GM20431 (cell line): ENCODE measurements at regions not wholly inside any gene's neighbourhood (a gene's known extent, or its start where the extent isn't known, plus 50 kb on each side); places are given as distances from the start of the nearest gene placed in this dataset.
"Not testable (repeated sequence)": the region's sequence is repeated elsewhere in the genome, so short reads cannot be mapped to it uniquely, and the experiment has no call there.

Experiments
- in situ Hi-C: fragments of 300-500 bp; cut with MseI, MboI; formaldehyde crosslinking; loops from one replicate; pipeline ENCODE4 v1.15.0; 2020; ENCODE audit warnings: low sequenced_read_pairs; ENCODE audit not compliant: unreplicated experiment

DNA sequence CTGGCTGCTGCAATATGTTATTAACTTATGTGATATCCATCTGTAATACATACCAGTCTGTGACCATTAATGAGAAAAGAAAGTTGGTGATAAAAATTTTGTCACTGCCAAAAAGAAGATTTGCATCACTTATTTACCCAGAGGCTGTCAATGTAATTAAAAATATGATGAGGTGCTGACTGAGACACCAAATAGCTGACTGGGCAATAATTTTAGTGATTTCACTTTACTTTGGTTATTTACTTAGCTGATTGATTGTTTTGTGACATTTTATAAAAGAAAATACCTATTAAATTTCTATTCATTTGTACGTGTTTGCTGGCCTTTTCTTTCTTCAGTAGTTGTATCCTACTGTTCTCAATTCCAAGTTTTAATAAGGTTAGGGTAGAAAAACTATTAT is 139.2 kb downstream of the HLX start:
- in situ Hi-C loops: no loop called here

DNA sequence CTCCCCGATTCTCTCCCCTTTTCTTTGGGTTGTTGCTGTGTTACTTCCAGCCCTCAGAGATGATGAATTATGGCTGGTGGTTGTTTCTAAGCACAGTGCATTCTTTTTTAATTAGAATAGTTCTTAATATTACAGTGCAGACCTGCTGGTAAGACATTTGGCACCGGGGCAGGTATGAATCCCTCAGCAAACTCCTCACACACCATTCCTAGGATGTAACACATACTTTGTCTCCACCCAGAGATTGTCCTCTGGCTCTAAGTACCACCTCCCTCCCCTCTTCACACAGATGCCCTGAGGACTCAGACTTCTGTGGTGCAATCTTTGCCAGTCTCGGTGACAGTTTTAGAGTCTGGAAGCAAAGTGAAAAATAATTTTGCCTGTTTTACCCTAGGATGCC is 143.1 kb downstream of the HLX start:
- in situ Hi-C loops: no loop called here

DNA sequence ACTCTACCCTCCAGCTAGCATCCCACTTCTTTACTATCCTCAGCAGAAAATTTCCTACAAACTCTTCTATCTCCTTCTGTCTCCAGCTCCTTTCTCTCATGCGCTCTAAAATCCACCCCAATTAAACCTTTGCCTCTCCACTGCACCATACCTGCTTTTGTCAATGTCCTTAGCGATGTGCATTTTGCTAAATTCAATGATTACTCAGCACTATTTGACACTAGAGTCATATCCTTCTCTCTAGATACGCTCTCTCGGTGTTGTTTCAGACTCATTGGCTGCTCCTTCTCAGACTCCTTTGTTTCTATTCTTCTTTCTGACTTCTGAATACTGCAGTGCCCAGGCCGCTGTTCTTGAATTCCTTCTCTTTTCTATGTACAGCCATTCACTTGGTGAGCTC is 144.2 kb downstream of the HLX start:
- in situ Hi-C loops: no loop called here

DNA sequence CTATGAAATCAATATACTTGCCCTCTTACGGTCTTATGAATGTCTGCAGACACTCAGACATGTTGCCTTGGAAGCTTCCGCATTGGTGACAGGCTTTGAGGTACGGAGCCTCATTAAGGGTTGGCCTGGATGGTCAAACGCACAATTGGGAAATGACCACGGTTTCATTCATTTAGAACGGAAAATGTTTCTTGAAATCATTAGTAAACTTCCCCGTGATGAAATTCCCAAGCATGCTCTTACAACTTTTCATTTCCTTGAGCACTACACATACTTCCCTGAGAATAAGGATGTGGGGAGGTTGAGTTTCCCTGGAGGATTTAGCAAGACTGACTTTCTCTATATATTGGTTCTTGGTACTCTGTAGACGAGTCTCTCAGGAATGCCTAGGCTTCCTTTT is 146.3 kb downstream of the HLX start:
- in situ Hi-C loops: no loop called here

GRCh38 chr1:221025956-221026355 is 146.7 kb downstream of the HLX start:
- in situ Hi-C loops: no loop called here

DNA sequence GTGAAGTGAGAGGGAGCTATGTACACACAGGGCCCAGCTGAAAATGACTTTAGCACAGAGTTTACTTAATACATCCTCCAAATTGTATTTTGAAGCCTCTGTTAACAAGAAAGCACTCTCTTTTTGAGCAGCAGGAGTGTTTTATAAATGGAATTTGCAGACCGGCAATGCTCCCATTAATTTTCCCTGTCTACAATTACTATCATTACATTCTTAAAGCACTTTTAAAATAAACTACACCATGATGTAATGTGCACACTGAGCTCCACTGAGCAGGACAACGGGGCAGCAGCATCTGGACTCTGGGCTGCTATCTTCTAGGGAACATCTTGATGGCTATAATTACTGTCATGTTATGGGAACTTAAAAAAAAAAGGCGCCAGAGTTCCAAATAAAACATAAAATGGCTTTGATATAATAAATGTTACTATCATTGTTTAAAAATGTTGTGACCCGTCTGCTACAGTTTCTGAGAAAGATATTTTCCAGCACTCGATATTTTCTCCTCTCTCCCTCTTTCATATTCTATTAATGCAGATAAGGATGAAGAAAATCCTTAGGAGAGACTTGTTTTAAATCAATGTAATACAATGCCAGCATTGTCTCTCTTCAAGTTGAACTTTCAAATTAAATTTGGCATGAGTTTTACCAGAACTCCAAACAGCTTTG is 150.9 kb downstream of the HLX start:
- in situ Hi-C loops: no loop called here

- in situ Hi-C loops: no loop called here
Observed at GRCh38 chr1:221030990-221031389, 151.7 kb downstream of the HLX start.

GRCh38 chr1:221031458-221032203 is 152.4 kb downstream of the HLX start:
- in situ Hi-C loops: no loop called here

DNA sequence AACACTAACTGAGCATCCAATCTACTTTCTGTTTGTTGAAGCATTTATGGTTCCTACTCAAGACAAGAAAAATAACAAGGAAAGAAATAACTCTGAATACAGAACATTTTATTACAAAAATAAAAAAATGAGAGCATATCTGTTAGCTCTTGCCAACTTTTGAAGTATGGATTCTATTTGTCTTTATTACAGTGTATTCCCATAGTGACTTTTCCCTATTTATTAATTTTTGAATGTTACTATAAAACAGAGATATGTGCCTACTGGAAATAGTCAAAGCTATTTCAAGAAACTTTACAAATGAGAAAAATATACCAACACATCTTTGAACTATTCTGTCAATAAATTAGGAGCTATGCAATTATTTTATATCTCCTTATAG is 153.0 kb downstream of the HLX start:
- in situ Hi-C loops: no loop called here

DNA sequence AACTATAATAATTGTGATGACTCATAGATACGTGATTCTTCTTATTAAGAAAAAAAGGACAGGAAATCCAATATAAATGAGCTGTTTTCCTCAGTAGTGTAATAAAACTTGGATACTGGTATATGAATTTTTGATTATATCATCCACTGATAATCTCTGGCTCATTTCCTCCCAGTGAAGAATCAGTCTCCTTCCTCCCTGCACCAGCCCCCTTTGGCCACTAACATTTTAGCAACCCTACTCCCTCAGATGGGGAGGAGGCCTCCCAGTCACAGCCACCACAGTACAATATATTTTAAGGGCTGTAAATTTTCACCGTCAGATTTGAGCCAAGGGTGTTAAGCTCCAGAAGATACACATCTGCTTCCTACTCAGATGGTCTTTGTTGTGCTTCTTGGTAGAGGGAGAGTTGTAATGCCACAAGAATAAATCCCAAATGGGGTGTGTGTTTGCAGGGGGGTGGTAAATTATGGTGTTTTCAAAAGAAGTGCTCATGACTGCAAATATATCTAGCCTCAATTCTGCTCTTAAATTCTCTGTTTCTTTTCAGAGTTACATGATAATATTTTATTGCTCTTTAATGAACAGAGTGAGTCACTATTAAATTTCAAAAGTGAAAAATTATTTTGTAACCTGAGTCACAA is 153.5 kb downstream of the HLX start:
- in situ Hi-C loops: no loop called here

GRCh38 chr1:221035662-221036153 is 156.5 kb downstream of the HLX start:
- in situ Hi-C loops: no loop called here

- in situ Hi-C loops: no loop called here
Observed at GRCh38 chr1:221039616-221040015, 160.4 kb downstream of the HLX start.

DNA sequence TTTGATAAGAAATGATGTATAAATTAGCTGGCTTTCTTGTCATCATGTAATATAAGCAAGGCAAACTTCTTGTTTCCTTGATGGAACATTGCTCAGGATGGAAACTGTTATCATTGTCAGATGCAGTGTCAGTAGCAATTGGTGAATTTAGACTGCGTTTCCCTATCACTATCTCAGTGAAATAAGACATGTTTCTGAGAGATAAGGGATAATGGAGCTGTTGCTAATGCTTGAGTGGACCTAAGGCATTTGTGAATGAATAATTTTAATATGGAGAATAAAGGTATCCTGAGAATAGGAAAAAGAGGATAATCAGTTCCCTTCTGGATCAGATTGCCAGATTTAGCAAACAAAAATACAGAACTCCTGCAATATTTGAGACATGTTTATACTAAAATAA is 160.9 kb downstream of the HLX start:
- in situ Hi-C loops: no loop called here

DNA sequence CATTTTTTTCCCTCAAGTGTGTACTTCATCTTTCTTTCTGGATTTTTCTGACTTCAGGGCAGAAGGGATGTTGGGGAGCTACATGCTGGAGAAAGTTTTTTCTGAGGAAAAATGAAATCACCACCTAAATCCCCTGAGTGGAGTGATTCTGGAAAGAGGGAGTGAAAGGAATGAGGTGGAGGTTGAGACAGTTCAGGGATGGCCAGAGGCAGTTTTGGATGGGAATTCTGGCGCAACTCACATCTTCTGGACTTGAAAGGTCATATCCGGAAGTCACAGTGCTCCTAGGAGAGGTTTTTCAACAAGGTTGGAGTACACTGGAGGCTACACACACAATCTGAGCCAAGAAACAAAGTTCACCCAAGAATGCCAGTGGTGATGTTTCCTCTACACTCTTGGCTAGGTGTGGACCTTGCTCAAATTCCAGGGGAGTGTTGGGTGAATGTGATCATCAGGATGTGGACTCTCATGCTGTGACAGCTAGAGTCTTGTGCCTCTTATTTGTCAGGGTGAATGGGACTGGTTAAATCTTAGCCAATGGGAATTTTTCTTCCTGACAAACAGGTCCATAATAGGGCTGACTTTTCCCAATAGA is 161.5 kb downstream of the HLX start:
- in situ Hi-C loops: no loop called here

- in situ Hi-C loops: no loop called here
Observed at GRCh38 chr1:221044538-221044937, 165.3 kb downstream of the HLX start.

GRCh38 chr1:221045151-221045550 is 165.9 kb downstream of the HLX start:
- in situ Hi-C loops: no loop called here

DNA sequence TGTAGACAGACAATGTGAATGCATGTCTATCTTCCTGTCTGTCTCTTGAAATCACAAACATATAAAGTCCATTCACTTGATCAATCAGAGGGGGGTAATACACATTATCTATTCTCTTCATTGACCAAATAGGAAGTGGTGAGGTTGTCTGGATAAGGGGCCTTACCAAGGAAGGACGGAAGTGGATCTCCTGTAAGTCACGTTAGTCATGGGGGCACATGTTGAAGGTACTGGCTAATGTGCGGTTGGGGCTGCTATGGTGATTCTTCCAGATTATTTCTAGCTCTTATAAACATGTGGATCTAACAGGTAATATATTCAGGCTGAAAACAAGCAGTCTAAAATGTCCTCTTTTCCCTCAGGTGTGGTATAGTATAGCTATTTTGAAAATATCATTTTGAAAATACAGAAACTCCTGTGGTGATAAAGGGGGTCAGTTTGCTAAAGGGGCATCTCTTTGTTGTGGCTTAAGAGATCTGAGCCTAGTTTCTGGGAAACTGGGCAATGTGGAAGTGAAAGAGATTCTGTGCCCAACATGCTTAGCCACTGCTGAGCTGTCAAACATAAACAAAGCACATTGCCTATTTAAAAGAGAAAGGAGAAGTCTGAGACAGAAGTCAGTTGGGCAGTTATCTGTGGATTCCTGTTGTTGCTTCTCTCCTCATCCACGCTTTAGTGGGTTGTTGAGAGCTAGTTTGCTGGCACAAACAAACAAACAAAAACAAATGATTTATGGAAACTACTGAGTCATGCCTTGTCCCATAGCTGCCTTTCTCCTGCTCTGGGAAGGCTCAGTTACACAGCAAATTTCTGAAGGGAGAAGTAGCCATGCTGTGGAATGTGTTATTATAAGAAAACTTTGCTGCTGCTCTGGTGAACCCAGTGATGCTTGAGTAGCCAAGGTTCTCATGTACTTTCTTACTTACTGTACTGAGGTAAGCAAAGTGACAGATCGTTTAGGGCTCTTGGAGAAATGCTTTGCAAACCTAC is 166.9 kb downstream of the HLX start:
- in situ Hi-C loops: no loop called here

GRCh38 chr1:221051391-221051790 is 172.1 kb downstream of the HLX start:
- in situ Hi-C loops: not testable (repeated sequence)

DNA sequence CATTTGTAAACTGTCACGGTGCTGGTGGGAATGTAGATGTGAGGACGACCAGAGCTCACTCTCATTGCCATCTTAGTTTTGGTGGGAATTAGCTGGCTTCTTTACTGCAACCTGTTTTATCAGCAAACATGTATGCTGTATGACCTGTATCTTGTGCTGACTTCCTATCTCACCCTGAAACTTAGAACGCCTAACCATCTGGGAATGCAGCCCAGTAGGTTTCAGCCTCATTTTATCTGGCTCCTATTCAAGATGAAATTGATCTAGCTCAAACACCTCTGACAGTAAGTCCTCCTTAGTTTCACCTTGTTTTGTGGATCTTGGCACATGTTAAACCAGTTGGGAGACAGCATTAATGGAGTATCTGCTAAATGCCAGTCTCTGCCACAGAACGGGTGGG is 174.6 kb downstream of the HLX start:
- in situ Hi-C loops: no loop called here

DNA sequence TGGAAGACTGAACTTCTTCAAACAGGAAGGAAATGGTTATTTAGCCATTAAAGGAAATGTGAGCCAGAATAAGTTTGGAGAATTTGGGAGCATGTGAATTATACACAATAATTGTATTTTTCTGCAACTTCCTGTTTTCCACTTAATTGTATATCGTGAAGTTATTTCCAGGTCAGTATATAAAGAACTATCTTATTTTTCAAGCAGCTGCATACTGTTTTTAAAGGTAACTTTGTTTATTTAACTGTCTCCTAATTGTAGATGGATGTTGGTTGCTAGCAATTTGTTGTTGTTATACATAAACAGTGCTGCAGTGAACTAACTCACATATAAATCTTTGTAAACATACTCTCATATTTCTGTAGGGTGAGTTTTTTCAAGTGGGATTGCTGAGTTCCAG is 180.3 kb downstream of the HLX start:
- in situ Hi-C loops: no loop called here
